WTC11 (cell line): ENCODE measurements at regions not wholly inside any gene's neighbourhood (a gene's known extent, or its start where the extent isn't known, plus 50 kb on each side); places are given as distances from the start of the nearest gene placed in this dataset.

Experiments used
- ATAC-seq: fragments of 200-7000 bp; cut with Tn5 transposase; 2 replicates; pipeline ENCODE4 v1.10.0; 2021; ENCODE audit warnings: mild to moderate bottlenecking, moderate library complexity
- CTCF ChIA-PET: fragments of 300-600 bp; sonication (Branson Sonifier 250); formaldehyde crosslinking; loops from one replicate; lab custom pipeline; 2021; ENCODE audit warnings: antibody characterized with exemption; lab: Charles Lee
- POLR2A ChIA-PET: fragments of 350-600 bp; sonication (Branson Sonifier 250); formaldehyde crosslinking; loops from one replicate; lab custom pipeline; 2021; ENCODE audit warnings: antibody characterized with exemption; lab: Charles Lee
- DNase-seq: peaks from one replicate; pipeline ENCODE4 v3.0.0; 2021; ENCODE audit warnings: low spot score
- H3K27ac Mint-ChIP-seq: 2 replicates; pipeline ENCODE4 v1.8.0; 2021; ENCODE audit warnings: mixed read lengths
- H3K27me3 Mint-ChIP-seq: 2 replicates; pipeline ENCODE4 v1.8.0; 2021; ENCODE audit warnings: low read depth, mild to moderate bottlenecking, moderate library complexity, mixed read lengths
- H3K36me3 Mint-ChIP-seq: 2 replicates; pipeline ENCODE4 v1.8.0; 2021; ENCODE audit warnings: mixed read lengths
- H3K4me1 Mint-ChIP-seq: 2 replicates; pipeline ENCODE4 v1.8.0; 2022; ENCODE audit warnings: mixed read lengths
- H3K4me3 Mint-ChIP-seq: 2 replicates; pipeline ENCODE4 v1.8.0; 2021; ENCODE audit warnings: mild to moderate bottlenecking, moderate library complexity, mixed read lengths
- H3K9me3 Mint-ChIP-seq: 2 replicates; pipeline ENCODE4 v1.8.0; 2021; ENCODE audit warnings: mixed read lengths
- AFF4 ChIP-seq: sonication (generic); formaldehyde crosslinking; IDR thresholded peaks from 2 replicates; pipeline ENCODE4 v1.8.1; 2023; ENCODE audit warnings: mild to moderate bottlenecking, missing genetic modification reagents, borderline replicate concordance
- ATF2 ChIP-seq: sonication (generic); formaldehyde crosslinking; IDR thresholded peaks from 2 replicates; pipeline ENCODE4 v1.8.1; 2022; ENCODE audit warnings: low read depth, missing genetic modification reagents, borderline replicate concordance
- CDX4 ChIP-seq: fragments of 250-450 bp; sonication (Bioruptor Pico); IDR thresholded peaks from 2 replicates; pipeline ENCODE4 v1.9.0; 2021; ENCODE audit warnings: moderate library complexity, mild to moderate bottlenecking, inconsistent platforms, borderline replicate concordance
- CREB1 ChIP-seq: sonication (generic); formaldehyde crosslinking; IDR thresholded peaks from 2 replicates; pipeline ENCODE4 v1.8.0; 2023; ENCODE audit warnings: mild to moderate bottlenecking, missing genetic modification reagents
- ERG ChIP-seq: fragments of 250-450 bp; sonication (Bioruptor Pico); IDR thresholded peaks from 2 replicates; pipeline ENCODE4 v1.8.0; 2021; ENCODE audit warnings: mild to moderate bottlenecking
- MLX ChIP-seq: sonication (generic); formaldehyde crosslinking; IDR thresholded peaks from 2 replicates; pipeline ENCODE4 v1.8.1; 2023; ENCODE audit warnings: mild to moderate bottlenecking, missing genetic modification reagents, moderate library complexity
- MXD4 ChIP-seq: fragments of 250-450 bp; sonication (Bioruptor Pico); IDR thresholded peaks from 2 replicates; pipeline ENCODE4 v1.8.0; 2021; ENCODE audit warnings: mild to moderate bottlenecking, moderate library complexity, borderline replicate concordance
- NFE2L1 ChIP-seq: sonication (generic); formaldehyde crosslinking; IDR thresholded peaks from 2 replicates; pipeline ENCODE4 v1.8.1; 2023; ENCODE audit warnings: missing genetic modification reagents
- PRRX2 ChIP-seq: fragments of 250-450 bp; sonication (Bioruptor Pico); IDR thresholded peaks from 2 replicates; pipeline ENCODE4 v1.8.0; 2021; ENCODE audit warnings: mild to moderate bottlenecking
- SOX15 ChIP-seq: fragments of 250-450 bp; sonication (Bioruptor Pico); IDR thresholded peaks from 2 replicates; pipeline ENCODE4 v1.9.0; 2021; ENCODE audit warnings: mild to moderate bottlenecking
- TP53 ChIP-seq: sonication (generic); formaldehyde crosslinking; IDR thresholded peaks from 2 replicates; pipeline ENCODE4 v1.8.1; 2023; ENCODE audit warnings: mild to moderate bottlenecking, missing genetic modification reagents
- ZBTB43 ChIP-seq: sonication (generic); formaldehyde crosslinking; IDR thresholded peaks from 2 replicates; pipeline ENCODE4 v1.8.1; 2023; ENCODE audit warnings: mild to moderate bottlenecking, missing genetic modification reagents
- ZNF121 ChIP-seq: sonication (generic); formaldehyde crosslinking; IDR thresholded peaks from 2 replicates; pipeline ENCODE4 v1.8.0; 2023; ENCODE audit warnings: missing genetic modification reagents
- ZNF512 ChIP-seq: sonication (generic); formaldehyde crosslinking; IDR thresholded peaks from 2 replicates; pipeline ENCODE4 v1.8.1; 2022; ENCODE audit warnings: missing genetic modification reagents, borderline replicate concordance
- ZNF532 ChIP-seq: fragments of 250-450 bp; sonication (Bioruptor Pico); IDR thresholded peaks from 2 replicates; pipeline ENCODE4 v1.9.0; 2021; ENCODE audit warnings: mild to moderate bottlenecking, borderline replicate concordance

GRCh38 chr6:74167511-74167910 lies 471.5 kb downstream of the CD109 start:
- CTCF ChIA-PET: interaction anchor here (0.5 kb wide), 1 partner anchor 889 kb away, joined by 3 read pairs; no protein-coding TSS in a partner anchor
- H3K36me3 Mint-ChIP-seq: no peaks in the 10 kb centered on the region

More at GRCh38 chr6:74167511-74167910, 471.5 kb downstream of the CD109 start:
- Mint-ChIP-seq H3K4me3 (no peak overlapping the region), H3K4me1 (no peaks in the 10 kb centered on the region), H3K27me3 (no peaks in the 10 kb centered on the region), H3K9me3 (no peaks in the 10 kb centered on the region), H3K27ac (no peak overlapping the region)
- TF ChIP-seq PRRX2 (CRISPR knock-in tag) (no peak), TP53 (no peak), CDX4 (CRISPR knock-in tag) (no peak), MLX (no peak), ZNF121 (no peak), CREB1 (CRISPR knock-in tag) (no peak), AFF4 (no peak), SOX15 (CRISPR knock-in tag) (no peak), ATF2 (CRISPR knock-in tag) (no peak), ZBTB43 (CRISPR knock-in tag) (no peak), NFE2L1 (CRISPR knock-in tag) (no peak), ZNF532 (CRISPR knock-in tag) (no peak), ERG (CRISPR knock-in tag) (no peak), ZNF512 (CRISPR knock-in tag) (no peak), MXD4 (CRISPR knock-in tag) (no peak)
- ATAC-seq: no peak
- POLR2A ChIA-PET: no interaction called here
- no peak for DNase-seq
